Stimulated activated CD8-positive, alpha-beta memory T cell treated with anti-CD3 and anti-CD28 coated beads, Interleukin-7, amount 100 ng/mL, for 1 hour (primary cell): ENCODE measurements at regions not wholly inside any gene's neighbourhood (a gene's known extent, or its start where the extent isn't known, plus 50 kb on each side); places are given as distances from the start of the nearest gene placed in this dataset.

Experiments
- DNase-seq, 2 donors: peaks; one replicate each; pipeline ENCODE4 v3.0.0-alpha.2; 2020; ENCODE audit warnings: low read depth in 2 of 2

GRCh38 chr6:99868074-99868702, 125.8 kb downstream of the MCHR2 start:
- DNase-seq = peak; percentile 30 to 49
